Medulla oblongata (tissue), 1 donor: ENCODE measurements at regions not wholly inside any gene's neighbourhood (a gene's known extent, or its start where the extent isn't known, plus 50 kb on each side); places are given as distances from the start of the nearest gene placed in this dataset.

Experiments
- DNase-seq: peaks from one replicate; pipeline ENCODE4 v3.0.0-alpha.2; 2015; ENCODE audit errors: extremely low spot score

- no peak for DNase-seq
Observed at GRCh38 chr5:174409971-174410370, 314.4 kb upstream of the MSX2 start.

- DNase-seq: no peak
Observed at GRCh38 chr5:174410716-174411478, 313.5 kb upstream of the MSX2 start.

- DNase-seq: no peak
Observed at GRCh38 chr5:174411479-174411819, 312.9 kb upstream of the MSX2 start.

GRCh38 chr5:174412374-174412773 lies 312.0 kb upstream of the MSX2 start:
- DNase-seq: no peak

- DNase-seq: no peak
Observed at GRCh38 chr5:174412941-174413340, 311.4 kb upstream of the MSX2 start.

GRCh38 chr5:174413567-174414314 lies 310.6 kb upstream of the MSX2 start:
- DNase-seq: no peak

- DNase-seq: no peak
Observed at GRCh38 chr5:174414315-174414710, 310.1 kb upstream of the MSX2 start.

GRCh38 chr5:174418809-174419539 lies 305.4 kb upstream of the MSX2 start:
- no peak for DNase-seq

GRCh38 chr5:174419540-174420132 lies 304.7 kb upstream of the MSX2 start:
- DNase-seq: peak; percentile 96

GRCh38 chr5:174420651-174421407 lies 303.6 kb upstream of the MSX2 start:
- no peak for DNase-seq

GRCh38 chr5:174421408-174421805 lies 303.0 kb upstream of the MSX2 start:
- DNase-seq: no peak

GRCh38 chr5:174423558-174423957 lies 300.8 kb upstream of the MSX2 start:
- DNase-seq: no peak

- DNase-seq: peak; percentile 89
Observed at GRCh38 chr5:174424219-174425053, 299.9 kb upstream of the MSX2 start.

- DNase-seq: no peak
Observed at GRCh38 chr5:174425271-174425963, 299.0 kb upstream of the MSX2 start.

- no peak for DNase-seq
Observed at GRCh38 chr5:174425964-174426290, 298.5 kb upstream of the MSX2 start.

GRCh38 chr5:174426388-174426787 lies 298.0 kb upstream of the MSX2 start:
- no peak for DNase-seq

GRCh38 chr5:174426851-174427250 lies 297.5 kb upstream of the MSX2 start:
- DNase-seq: no peak

GRCh38 chr5:174427304-174427703 lies 297.1 kb upstream of the MSX2 start:
- DNase-seq: no peak

- no peak for DNase-seq
Observed at GRCh38 chr5:174428895-174429294, 295.5 kb upstream of the MSX2 start.

GRCh38 chr5:174430940-174431339 lies 293.4 kb upstream of the MSX2 start:
- no peak for DNase-seq
